ENCODE measurements at regions not wholly inside any gene's neighbourhood (a gene's known extent, or its start where the extent isn't known, plus 50 kb on each side); places are given as distances from the start of the nearest gene placed in this dataset.
"Not testable (repeated sequence)": the region's sequence is repeated elsewhere in the genome, so short reads cannot be mapped to it uniquely, and the experiment has no call there.

- H2AFZ ChIP-seq (ENCODE audit: low read length): no peak overlapping the region
- no peak overlapping the region for H3K4me3 ChIP-seq (ENCODE audit: low read length, poor library complexity, severe bottlenecking)
- no peak overlapping the region for H3K9ac ChIP-seq (ENCODE audit: low read depth, low read length, poor library complexity, severe bottlenecking)
- H3K27me3 ChIP-seq (ENCODE audit: insufficient read depth, low read length, poor library complexity, severe bottlenecking): no peaks in the 10 kb centered on the region
- H4K20me1 ChIP-seq (ENCODE audit: insufficient read depth, low read length, poor library complexity, severe bottlenecking): no peaks in the 10 kb centered on the region
- H3K9me3 ChIP-seq (ENCODE audit: insufficient read depth, low read depth, low read length): no peaks in the 10 kb centered on the region
- H3K36me3 ChIP-seq (ENCODE audit: insufficient read depth, low read length): no peaks in the 10 kb centered on the region
- no peaks in the 10 kb centered on the region for H3K79me2 ChIP-seq (ENCODE audit: insufficient read depth, low read length)
- H3K9me2 ChIP-seq (replicated peaks; ENCODE audit: low read depth, low read length): no peaks in the 10 kb centered on the region
- TF ChIP-seq, protein P1, sequence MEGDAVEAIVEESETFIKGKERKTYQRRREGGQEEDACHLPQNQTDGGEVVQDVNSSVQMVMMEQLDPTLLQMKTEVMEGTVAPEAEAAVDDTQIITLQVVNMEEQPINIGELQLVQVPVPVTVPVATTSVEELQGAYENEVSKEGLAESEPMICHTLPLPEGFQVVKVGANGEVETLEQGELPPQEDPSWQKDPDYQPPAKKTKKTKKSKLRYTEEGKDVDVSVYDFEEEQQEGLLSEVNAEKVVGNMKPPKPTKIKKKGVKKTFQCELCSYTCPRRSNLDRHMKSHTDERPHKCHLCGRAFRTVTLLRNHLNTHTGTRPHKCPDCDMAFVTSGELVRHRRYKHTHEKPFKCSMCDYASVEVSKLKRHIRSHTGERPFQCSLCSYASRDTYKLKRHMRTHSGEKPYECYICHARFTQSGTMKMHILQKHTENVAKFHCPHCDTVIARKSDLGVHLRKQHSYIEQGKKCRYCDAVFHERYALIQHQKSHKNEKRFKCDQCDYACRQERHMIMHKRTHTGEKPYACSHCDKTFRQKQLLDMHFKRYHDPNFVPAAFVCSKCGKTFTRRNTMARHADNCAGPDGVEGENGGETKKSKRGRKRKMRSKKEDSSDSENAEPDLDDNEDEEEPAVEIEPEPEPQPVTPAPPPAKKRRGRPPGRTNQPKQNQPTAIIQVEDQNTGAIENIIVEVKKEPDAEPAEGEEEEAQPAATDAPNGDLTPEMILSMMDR (conservative IDR thresholded peaks at IDR 0.05; ENCODE audit: low read length): no peak
- no peak for TF ChIP-seq EZH2phosphoT487 (IDR thresholded peaks at IDR 0.05; ENCODE audit: borderline replicate concordance)
- no peaks in the 10 kb centered on the region for H3K4me1 ChIP-seq (ENCODE audit: insufficient read depth, low read length, poor library complexity, severe bottlenecking)
- H3F3A ChIP-seq (ENCODE audit: low read depth): no peaks in the 10 kb centered on the region
- no peak overlapping the region for H3K4me2 ChIP-seq (ENCODE audit: low read depth, low read length, poor library complexity, severe bottlenecking)
Observed at GRCh38 chr7:67918158-67918557, 921.5 kb downstream of the TYW1 start.

- Histone ChIP-seq H3K79me2 (ENCODE audit: insufficient read depth, low read length) (no peaks in the 10 kb centered on the region), H2AFZ (ENCODE audit: low read length) (no peak overlapping the region), H3K36me3 (ENCODE audit: insufficient read depth, low read length) (no peaks in the 10 kb centered on the region), H3K4me3 (ENCODE audit: low read length, poor library complexity, severe bottlenecking) (no peak overlapping the region), H3F3A (ENCODE audit: low read depth) (no peaks in the 10 kb centered on the region), H3K4me1 (ENCODE audit: insufficient read depth, low read length, poor library complexity, severe bottlenecking) (no peaks in the 10 kb centered on the region), H3K9me3 (ENCODE audit: insufficient read depth, low read depth, low read length) (no peaks in the 10 kb centered on the region), H3K9me2 (replicated peaks; ENCODE audit: low read depth, low read length) (no peaks in the 10 kb centered on the region), H3K9ac (ENCODE audit: low read depth, low read length, poor library complexity, severe bottlenecking) (no peak overlapping the region), H3K4me2 (ENCODE audit: low read depth, low read length, poor library complexity, severe bottlenecking) (no peak overlapping the region), H3K27me3 (ENCODE audit: insufficient read depth, low read length, poor library complexity, severe bottlenecking) (no peaks in the 10 kb centered on the region), H4K20me1 (ENCODE audit: insufficient read depth, low read length, poor library complexity, severe bottlenecking) (no peaks in the 10 kb centered on the region)
- TF ChIP-seq, protein P1 (conservative IDR thresholded peaks at IDR 0.05; ENCODE audit: low read length): no peak
- TF ChIP-seq EZH2phosphoT487 (IDR thresholded peaks at IDR 0.05; ENCODE audit: borderline replicate concordance): no peak
Observed at GRCh38 chr7:67923286-67923685, 926.7 kb downstream of the TYW1 start.

- Histone ChIP-seq H3K4me2 (ENCODE audit: low read depth, low read length, poor library complexity, severe bottlenecking) (no peak overlapping the region), H4K20me1 (ENCODE audit: insufficient read depth, low read length, poor library complexity, severe bottlenecking) (no peaks in the 10 kb centered on the region), H3K36me3 (ENCODE audit: insufficient read depth, low read length) (no peaks in the 10 kb centered on the region), H2AFZ (ENCODE audit: low read length) (no peak overlapping the region), H3K27me3 (ENCODE audit: insufficient read depth, low read length, poor library complexity, severe bottlenecking) (no peaks in the 10 kb centered on the region), H3K4me1 (ENCODE audit: insufficient read depth, low read length, poor library complexity, severe bottlenecking) (no peaks in the 10 kb centered on the region), H3K9ac (ENCODE audit: low read depth, low read length, poor library complexity, severe bottlenecking) (no peak overlapping the region), H3K9me2 (replicated peaks; ENCODE audit: low read depth, low read length) (no peaks in the 10 kb centered on the region), H3K79me2 (ENCODE audit: insufficient read depth, low read length) (no peaks in the 10 kb centered on the region), H3K9me3 (ENCODE audit: insufficient read depth, low read depth, low read length) (no peaks in the 10 kb centered on the region), H3K4me3 (ENCODE audit: low read length, poor library complexity, severe bottlenecking) (no peak overlapping the region), H3F3A (ENCODE audit: low read depth) (no peaks in the 10 kb centered on the region)
- no peak for TF ChIP-seq EZH2phosphoT487 (IDR thresholded peaks at IDR 0.05; ENCODE audit: borderline replicate concordance)
- TF ChIP-seq, protein P1 (conservative IDR thresholded peaks at IDR 0.05; ENCODE audit: low read length): no peak
Observed at GRCh38 chr7:67928141-67928540, 931.5 kb downstream of the TYW1 start.

DNA sequence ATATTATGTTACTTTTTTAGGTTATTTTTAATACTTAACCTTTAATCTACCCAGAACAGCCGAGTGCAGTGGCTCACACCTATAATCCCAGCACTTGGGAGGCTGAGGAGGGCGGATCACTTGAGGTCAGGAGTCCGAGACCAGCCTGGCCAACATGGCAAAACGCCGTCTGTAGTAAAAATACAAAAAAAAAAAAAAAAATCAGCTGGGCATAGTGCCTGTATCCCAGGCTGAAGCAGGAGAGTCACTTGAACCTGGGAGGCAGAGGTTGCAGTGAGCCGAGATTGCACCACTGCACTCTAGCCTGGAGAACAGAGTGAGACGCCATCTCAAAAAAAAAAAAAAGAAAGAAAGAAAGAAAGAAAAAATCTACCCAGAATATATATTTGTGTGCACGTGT lies 939.8 kb downstream of the TYW1 start:
- H2AFZ ChIP-seq (ENCODE audit: low read length); H3F3A ChIP-seq (ENCODE audit: low read depth); H3K4me3 ChIP-seq (ENCODE audit: low read length, poor library complexity, severe bottlenecking): not testable (repeated sequence)

More for the DNA sequence above, 939.8 kb downstream of the TYW1 start:
- not testable (repeated sequence) for H3K79me2 ChIP-seq (ENCODE audit: insufficient read depth, low read length); H4K20me1 ChIP-seq (ENCODE audit: insufficient read depth, low read length, poor library complexity, severe bottlenecking); H3K4me1 ChIP-seq (ENCODE audit: insufficient read depth, low read length, poor library complexity, severe bottlenecking); H3K9ac ChIP-seq (ENCODE audit: low read depth, low read length, poor library complexity, severe bottlenecking); H3K4me2 ChIP-seq (ENCODE audit: low read depth, low read length, poor library complexity, severe bottlenecking); H3K36me3 ChIP-seq (ENCODE audit: insufficient read depth, low read length); H3K27me3 ChIP-seq (ENCODE audit: insufficient read depth, low read length, poor library complexity, severe bottlenecking); H3K9me3 ChIP-seq (ENCODE audit: insufficient read depth, low read depth, low read length); H3K9me2 ChIP-seq (replicated peaks; ENCODE audit: low read depth, low read length)
